SIG-M5 treated with dmso at 0.1 percent for 504 hours (cell line): ENCODE measurements at regions not wholly inside any gene's neighbourhood (a gene's known extent, or its start where the extent isn't known, plus 50 kb on each side); places are given as distances from the start of the nearest gene placed in this dataset.
"Not testable (repeated sequence)": the region's sequence is repeated elsewhere in the genome, so short reads cannot be mapped to it uniquely, and the experiment has no call there.

Source experiments
- DNase-seq: peaks from one replicate; lab custom pipeline; 2025; ENCODE audit not compliant: unreplicated experiment; lab: John Stamatoyannopoulos, UW

DNA sequence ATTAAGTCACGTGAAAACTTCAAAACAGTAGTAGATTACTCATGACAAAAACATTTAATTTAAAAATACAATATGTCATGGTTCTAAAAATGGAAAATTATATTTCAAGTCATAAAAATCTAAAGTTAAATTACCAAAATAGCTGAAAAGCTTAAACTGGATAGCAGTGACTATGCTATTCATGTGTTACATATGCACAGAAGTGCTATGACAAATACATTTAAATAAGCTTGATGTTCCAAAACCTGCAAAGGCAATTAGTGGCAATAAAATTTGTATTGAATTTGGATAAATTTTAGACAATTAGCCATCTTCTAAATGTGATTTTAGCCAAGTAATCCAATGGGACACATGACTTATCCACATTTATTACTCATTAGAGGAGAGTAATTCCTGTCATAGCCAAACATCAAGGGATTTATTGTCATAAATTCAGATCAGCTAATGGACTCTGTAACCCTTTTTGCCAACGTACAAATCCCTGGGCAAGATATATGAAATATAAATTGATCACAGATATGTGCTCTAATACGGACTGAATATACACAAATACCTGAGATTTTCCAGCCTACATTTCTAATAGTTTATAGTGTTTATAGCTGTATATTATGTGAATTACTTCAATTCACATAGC lies 419.4 kb downstream of the ISL1 start:
- DNase-seq: no peak

GRCh38 chr5:51806677-51807076 lies 423.4 kb downstream of the ISL1 start:
- no peak for DNase-seq

- DNase-seq: no peak
Observed at GRCh38 chr5:51810592-51810991, 427.3 kb downstream of the ISL1 start.

DNA sequence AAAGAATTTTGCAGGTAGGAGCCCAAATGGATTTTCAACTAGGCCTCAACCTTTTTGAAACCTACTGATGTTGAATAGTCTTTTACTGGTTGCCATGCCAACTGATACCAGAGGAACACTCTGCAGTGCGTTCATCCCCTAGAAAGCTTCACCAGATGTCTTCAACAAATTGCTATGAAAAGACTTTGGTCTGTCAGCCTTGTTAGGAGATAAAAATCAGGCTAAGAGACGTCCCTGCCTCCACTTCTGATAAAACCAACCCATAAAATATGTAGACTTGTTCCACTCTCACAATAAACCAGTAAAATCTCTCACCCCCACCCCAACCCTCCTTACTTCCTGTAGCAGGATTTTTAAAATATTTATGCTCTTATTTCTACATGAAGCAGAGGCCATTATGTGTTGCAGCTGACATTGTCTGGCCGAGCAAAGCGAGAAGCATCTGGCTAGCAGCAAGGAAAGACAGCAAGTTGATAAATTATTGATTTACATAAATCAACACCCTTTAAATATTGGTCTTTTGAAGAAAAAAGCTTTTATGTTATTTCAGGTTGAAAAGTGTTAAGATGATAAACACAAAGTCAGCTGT lies 428.7 kb downstream of the ISL1 start:
- DNase-seq: no peak

GRCh38 chr5:51814817-51815216 lies 431.6 kb downstream of the ISL1 start:
- DNase-seq: not testable (repeated sequence)

GRCh38 chr5:51816427-51816826 lies 433.2 kb downstream of the ISL1 start:
- no peak for DNase-seq

GRCh38 chr5:51821697-51822096 lies 438.4 kb downstream of the ISL1 start:
- DNase-seq: no peak

- DNase-seq: no peak
Observed at GRCh38 chr5:51829230-51829629, 446.0 kb downstream of the ISL1 start.

GRCh38 chr5:51829691-51830090 lies 446.4 kb downstream of the ISL1 start:
- no peak for DNase-seq

- no peak for DNase-seq
Observed at GRCh38 chr5:51832934-51833470, 449.8 kb downstream of the ISL1 start.

DNA sequence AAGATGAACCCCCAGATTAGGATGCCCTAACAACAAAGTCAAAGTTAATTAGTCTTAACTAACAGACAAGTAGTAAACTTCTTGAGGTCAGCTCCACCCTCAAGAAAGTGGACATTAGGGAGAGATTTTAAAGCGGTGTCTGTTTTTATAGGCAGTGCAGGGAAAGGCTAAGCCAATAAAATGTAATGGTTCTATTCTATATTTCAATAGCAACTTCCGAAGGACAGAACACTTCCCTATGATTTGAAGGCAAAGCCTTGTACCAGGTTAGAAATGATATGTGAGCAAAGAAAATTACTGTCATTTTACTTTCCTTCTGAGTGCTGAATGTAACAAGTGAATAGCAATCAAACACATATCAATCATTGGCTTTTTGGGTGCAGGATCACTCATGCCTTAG lies 455.2 kb downstream of the ISL1 start:
- no peak for DNase-seq

DNA sequence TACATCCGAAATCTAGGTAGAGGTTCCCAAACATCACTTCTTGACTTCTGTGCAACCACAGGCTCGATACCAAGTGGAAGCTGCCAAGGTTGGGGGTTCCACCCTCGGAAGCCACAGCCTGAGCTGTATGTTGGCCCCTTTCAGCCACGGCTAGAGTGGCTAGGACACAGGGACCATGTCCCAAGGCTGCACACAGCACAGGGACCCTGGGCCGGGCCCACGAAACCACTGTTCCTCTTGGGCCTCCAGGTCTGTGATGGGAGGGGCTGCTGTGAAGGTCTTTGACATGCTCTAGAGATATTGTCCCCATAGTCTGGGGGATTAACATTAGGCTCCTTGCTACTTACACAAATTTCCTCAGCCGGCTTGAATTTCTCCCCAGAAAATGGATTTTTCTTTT lies 460.6 kb downstream of the ISL1 start:
- no peak for DNase-seq

DNA sequence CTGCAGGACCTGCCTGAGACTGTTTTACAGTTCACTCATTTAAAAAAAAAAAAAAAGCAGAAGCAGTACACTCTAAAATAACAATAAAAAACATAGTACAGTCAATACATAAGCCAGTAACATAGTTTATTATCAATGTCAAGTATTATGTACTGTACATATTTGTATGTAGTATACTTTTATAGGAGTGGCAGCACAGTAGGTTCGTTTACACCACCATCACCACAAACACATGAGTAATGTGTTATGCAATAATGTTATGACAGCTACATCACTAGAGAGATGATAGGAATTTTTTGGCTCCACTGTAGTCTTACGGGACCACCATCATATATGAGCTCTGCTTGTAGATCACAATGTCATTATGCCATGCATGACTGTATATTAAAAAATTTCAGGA lies 462.8 kb downstream of the ISL1 start:
- no peak for DNase-seq

GRCh38 chr5:51859624-51860023 lies 476.4 kb downstream of the ISL1 start:
- DNase-seq: no peak

DNA sequence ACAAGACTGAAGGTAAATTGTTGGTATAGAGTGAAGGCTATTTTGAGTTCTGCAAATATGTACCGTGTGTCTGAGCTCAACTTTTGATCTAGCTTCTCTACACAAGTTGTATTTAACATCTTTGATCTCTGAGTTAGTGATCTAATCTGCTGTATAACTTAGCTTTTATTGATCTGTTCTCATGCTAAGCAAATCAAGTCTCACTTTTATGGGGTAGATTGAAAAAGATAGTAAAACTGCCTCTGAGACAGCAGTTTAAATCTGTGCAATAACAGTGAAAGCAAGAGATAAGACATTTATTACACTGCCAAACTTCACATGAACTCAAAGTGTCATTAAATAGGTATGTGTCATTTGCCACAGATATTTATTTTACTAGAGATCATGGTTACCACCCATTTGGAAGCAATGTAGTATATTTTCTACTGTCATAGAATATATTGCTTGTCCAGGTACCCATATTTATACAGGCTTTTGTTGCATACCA lies 477.3 kb downstream of the ISL1 start:
- DNase-seq: no peak

- DNase-seq: no peak
Observed at GRCh38 chr5:51872144-51872543, 488.9 kb downstream of the ISL1 start.

DNA sequence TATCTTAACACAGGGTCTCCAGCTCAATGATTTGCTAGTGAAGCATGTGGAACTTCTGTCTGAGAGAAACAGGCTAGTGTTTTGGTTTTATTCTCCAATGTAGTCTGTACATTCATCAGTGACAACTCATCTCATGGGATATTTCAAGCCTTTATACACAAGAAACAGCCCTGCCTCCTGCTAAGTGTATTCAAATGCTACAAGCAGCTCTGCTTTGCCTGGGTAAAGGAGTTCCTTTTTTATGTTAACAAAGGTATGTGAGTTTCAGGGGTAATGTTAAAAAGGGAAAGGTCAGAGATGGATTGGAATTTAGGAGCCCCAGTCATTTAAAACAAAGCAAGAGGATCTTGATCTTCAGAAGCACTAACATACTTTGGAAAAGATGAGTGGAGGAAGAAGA lies 498.7 kb downstream of the ISL1 start:
- DNase-seq: no peak

GRCh38 chr5:51882647-51883046 lies 499.4 kb downstream of the ISL1 start:
- no peak for DNase-seq

- DNase-seq: no peak
Observed at GRCh38 chr5:51889703-51890102, 506.5 kb downstream of the ISL1 start.

DNA sequence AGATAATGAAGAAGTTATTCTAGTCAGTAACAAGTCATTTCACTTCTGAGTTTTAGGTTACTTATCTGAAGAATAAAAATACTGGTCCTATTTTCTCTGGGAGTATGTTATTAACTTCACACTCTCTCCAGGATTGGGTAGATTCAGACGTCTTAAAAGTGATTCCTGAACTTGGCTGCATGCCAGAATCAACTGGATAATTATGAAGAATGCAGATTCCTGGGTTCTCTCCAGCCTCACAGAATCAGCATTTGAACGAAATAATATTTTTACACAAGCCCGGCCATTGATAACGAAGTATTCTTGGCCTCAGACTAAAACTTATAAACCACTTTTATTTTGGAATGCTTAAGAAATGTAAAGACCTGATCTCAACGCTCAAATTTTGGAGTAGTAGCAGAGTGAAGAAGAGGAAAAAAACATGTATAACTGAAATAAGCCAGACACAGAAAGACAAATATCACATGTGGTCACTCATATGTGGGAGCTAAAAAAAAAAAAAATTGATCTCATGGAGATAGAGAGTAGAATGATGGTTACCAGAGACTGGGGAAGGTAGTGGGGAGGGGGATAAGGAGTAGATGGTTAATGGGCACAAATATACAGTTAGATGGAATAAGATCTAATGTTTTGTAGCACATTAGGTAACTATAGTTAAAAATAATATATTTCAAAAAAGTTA lies 507.3 kb downstream of the ISL1 start:
- no peak for DNase-seq

DNA sequence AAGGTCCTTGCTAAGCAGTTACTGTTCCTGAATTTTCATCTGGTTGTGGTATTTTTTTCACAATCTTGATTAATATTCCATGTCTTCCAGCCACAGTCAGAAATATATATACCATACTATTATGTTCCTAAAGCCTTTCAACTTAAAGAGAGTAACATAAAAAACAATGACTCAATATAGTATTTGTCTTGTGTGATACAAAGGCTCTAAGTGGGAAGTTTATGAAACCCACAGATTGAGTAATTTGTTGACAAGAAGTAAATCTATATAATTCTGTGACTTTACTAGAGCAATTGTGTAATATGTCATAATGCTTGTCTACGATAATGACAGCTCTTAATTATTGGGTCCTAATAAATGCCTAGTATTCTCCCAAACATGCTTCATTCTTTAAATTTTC lies 509.4 kb downstream of the ISL1 start:
- DNase-seq: no peak

GRCh38 chr5:51895834-51896233 lies 512.6 kb downstream of the ISL1 start:
- no peak for DNase-seq
